ENCODE measurements at regions not wholly inside any gene's neighbourhood (a gene's known extent, or its start where the extent isn't known, plus 50 kb on each side); places are given as distances from the start of the nearest gene placed in this dataset.

DNA sequence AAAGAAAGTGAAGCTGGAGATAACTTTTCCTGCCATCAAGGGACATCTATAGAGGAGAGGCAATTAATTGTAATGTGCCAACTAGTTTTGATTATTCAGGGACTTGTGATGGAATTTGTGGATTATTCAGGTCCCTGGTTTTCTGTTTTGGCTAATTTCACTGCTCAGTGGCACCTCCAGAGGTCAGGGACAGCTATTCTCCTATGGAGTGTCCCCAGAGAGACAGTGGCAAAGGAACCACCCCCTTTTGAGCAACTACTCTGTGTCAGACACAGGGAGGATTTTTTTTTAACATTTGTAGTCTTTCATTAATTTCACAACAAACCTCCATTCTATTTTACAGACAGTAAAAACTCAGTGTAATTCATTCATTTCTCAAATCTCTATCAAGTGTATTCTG lies 206.0 kb upstream of the SPRED2 start:
- no peak overlapping the region for H3K27ac ChIP-seq
- no peaks in the 10 kb centered on the region for H3K27me3 ChIP-seq
- H3K9me3 ChIP-seq: no peaks in the 10 kb centered on the region
- TF ChIP-seq, protein P1, sequence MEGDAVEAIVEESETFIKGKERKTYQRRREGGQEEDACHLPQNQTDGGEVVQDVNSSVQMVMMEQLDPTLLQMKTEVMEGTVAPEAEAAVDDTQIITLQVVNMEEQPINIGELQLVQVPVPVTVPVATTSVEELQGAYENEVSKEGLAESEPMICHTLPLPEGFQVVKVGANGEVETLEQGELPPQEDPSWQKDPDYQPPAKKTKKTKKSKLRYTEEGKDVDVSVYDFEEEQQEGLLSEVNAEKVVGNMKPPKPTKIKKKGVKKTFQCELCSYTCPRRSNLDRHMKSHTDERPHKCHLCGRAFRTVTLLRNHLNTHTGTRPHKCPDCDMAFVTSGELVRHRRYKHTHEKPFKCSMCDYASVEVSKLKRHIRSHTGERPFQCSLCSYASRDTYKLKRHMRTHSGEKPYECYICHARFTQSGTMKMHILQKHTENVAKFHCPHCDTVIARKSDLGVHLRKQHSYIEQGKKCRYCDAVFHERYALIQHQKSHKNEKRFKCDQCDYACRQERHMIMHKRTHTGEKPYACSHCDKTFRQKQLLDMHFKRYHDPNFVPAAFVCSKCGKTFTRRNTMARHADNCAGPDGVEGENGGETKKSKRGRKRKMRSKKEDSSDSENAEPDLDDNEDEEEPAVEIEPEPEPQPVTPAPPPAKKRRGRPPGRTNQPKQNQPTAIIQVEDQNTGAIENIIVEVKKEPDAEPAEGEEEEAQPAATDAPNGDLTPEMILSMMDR (IDR thresholded peaks at IDR 0.05): no peak
- DNase-seq (ENCODE audit: low spot score): no peak
- H3K4me1 ChIP-seq: no peaks in the 10 kb centered on the region
- no peaks in the 10 kb centered on the region for H3K36me3 ChIP-seq
- H3K4me3 ChIP-seq: no peak overlapping the region

DNA sequence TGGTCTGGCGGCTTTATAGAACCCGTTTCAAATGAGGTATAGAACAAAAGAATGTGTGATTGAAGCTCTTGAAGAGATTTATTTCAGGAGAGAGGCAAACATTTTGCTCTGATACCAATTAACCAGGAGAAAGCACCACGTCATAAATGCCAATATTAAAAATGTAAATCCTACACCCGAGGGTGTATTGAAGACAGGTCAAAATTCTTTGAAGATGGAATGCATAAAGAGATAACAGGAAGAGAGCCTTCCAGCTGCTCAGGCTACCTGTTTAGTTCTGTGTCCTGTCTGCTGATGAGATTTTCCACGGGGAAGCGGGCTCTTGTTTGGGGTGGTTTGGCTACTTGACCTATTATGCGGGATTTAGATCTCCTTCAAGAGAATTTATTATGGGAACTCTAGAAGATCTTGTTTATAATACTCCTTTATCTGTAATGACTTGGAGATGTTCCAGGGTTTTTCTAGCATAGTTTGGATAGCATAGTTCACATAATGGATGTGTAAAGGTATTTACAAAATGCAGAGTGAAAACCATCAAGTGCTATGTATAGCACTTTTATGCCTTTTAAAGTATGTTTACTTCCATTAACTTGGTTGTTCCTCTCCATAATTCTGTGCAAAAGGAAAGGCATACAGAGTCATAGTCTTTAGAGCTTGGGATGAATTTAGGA lies 204.5 kb upstream of the SPRED2 start:
- H3K36me3 ChIP-seq: no peaks in the 10 kb centered on the region
- H3K4me3 ChIP-seq: no peak overlapping the region
- H3K27me3 ChIP-seq: no peaks in the 10 kb centered on the region
- H3K4me1 ChIP-seq: no peaks in the 10 kb centered on the region
- TF ChIP-seq, protein P1 (IDR thresholded peaks at IDR 0.05): no peak
- no peak overlapping the region for H3K27ac ChIP-seq
- no peaks in the 10 kb centered on the region for H3K9me3 ChIP-seq
- DNase-seq (ENCODE audit: low spot score): no peak

DNA sequence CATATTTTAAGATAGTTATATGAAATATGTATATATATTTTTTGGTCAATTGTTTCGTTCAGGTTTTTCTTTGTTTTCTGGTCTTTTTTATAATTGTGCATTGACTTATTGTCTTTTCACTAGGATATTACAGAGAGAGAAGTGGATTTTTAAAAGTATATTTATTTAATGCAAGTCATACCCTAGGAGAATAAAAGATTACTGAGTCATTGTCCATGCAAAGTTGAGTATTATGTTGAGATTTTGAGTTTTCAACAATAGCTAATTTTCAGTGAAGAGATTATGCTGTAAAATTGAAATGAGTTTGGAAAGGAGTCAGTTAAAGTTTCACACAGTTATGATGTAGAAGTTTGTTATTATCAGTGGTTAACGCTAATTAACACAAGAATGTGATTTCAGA lies 203.6 kb upstream of the SPRED2 start:
- DNase-seq (ENCODE audit: low spot score): no peak
- TF ChIP-seq, protein P1 (IDR thresholded peaks at IDR 0.05): no peak
- Histone ChIP-seq H3K9me3 (no peaks in the 10 kb centered on the region), H3K27ac (no peak overlapping the region), H3K4me3 (no peak overlapping the region), H3K36me3 (no peaks in the 10 kb centered on the region), H3K27me3 (no peaks in the 10 kb centered on the region), H3K4me1 (no peaks in the 10 kb centered on the region)

DNA sequence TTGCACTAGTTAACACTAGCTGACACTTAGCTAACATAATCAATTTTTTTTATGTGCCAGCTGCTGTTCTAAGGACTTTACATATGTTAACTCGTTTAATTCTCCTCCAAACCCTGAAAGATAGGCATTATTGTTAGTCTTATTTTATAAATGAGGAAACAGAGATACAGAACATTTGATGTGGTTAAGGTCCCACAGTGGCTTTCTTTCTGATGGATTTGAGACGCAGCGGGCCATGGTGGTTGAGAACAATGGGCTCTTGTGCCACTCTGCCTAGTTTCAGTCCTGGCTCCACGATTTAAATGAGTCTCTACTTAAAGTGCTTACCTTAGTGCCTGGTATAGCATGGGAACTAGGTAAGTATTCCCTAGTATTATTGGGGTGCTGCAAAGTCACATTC lies 201.9 kb upstream of the SPRED2 start:
- H3K27me3 ChIP-seq: no peaks in the 10 kb centered on the region
- DNase-seq (ENCODE audit: low spot score): no peak
- H3K27ac ChIP-seq: no peak overlapping the region
- H3K4me3 ChIP-seq: no peak overlapping the region
- no peaks in the 10 kb centered on the region for H3K9me3 ChIP-seq
- TF ChIP-seq, protein P1 (IDR thresholded peaks at IDR 0.05): no peak
- no peaks in the 10 kb centered on the region for H3K36me3 ChIP-seq
- no peaks in the 10 kb centered on the region for H3K4me1 ChIP-seq

DNA sequence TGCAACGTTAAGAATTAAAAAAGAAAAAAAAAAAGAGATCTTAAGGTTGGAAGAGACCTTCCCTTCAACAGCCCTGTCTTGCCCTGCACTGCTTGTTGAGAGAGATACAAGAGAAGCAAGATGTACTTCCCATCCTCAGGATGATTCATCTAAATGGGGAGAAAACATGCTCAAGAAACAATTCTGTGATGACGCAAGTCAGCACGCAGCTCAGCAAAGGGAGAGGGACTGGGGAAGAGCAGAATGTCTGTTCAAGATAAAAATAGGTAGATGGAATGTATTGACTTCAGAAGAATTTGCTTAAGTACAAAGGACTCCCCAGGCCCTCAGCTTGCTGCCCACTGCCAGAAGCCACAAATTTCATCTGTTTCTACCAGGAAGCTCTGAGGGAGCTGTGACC lies 198.2 kb upstream of the SPRED2 start:
- DNase-seq (ENCODE audit: low spot score): no peak
- H3K27me3 ChIP-seq: no peaks in the 10 kb centered on the region
- no peaks in the 10 kb centered on the region for H3K36me3 ChIP-seq
- peaks cover 0 to 12% of the 10 kb centered on the region in 2 donors for H3K9me3 ChIP-seq
- no peak overlapping the region for H3K4me3 ChIP-seq
- no peak overlapping the region for H3K27ac ChIP-seq
- TF ChIP-seq, protein P1 (IDR thresholded peaks at IDR 0.05): no peak
- H3K4me1 ChIP-seq: no peaks in the 10 kb centered on the region

DNA sequence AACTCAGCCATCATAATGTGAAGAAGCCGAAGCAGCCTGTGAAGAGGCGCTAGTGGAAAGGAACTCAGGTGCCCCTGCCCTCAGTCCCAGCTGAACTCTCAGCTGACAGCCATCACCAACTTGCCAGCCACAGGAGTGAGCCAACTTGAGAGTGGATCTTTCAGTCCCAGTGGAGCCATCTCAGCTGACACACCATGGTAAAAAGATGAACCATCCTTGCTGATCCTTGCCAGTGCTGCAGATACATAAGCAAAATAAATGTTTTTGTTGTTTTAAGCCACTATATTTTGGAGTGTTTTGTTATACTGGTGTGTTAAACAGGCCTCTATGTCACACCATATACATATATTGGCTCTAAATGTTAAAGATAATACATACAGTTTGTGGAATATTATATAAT lies 195.8 kb upstream of the SPRED2 start:
- H3K27me3 ChIP-seq: no peaks in the 10 kb centered on the region
- no peaks in the 10 kb centered on the region for H3K4me1 ChIP-seq
- no peaks in the 10 kb centered on the region for H3K36me3 ChIP-seq
- no peak overlapping the region for H3K27ac ChIP-seq
- TF ChIP-seq, protein P1 (IDR thresholded peaks at IDR 0.05): no peak
- peaks cover 0 to 13% of the 10 kb centered on the region in 2 donors for H3K9me3 ChIP-seq
- no peak for DNase-seq (ENCODE audit: low spot score)
- H3K4me3 ChIP-seq: no peak overlapping the region

All from right atrium auricular region (tissue), 2 donors.